PC-9 (cell line): ENCODE measurements at regions not wholly inside any gene's neighbourhood (a gene's known extent, or its start where the extent isn't known, plus 50 kb on each side); places are given as distances from the start of the nearest gene placed in this dataset.

Source experiments
- BruUV-seq: library from RNA; stranded (reverse); fragments of 400-500 nt; replicated peaks from 2 replicates; lab custom pipeline; 2021; lab: Mats Ljungman, UMichigan
- CTCF ChIA-PET: fragments of 300-600 bp; sonication (Branson Sonifier 250); formaldehyde crosslinking; loops from one replicate; lab custom pipeline; 2022; ENCODE audit warnings: antibody characterized with exemption; lab: Charles Lee
- POLR2A ChIA-PET: fragments of 300-600 bp; sonication (Branson Sonifier 250); formaldehyde crosslinking; loops from one replicate; lab custom pipeline; 2022; ENCODE audit warnings: antibody characterized with exemption; ENCODE audit not compliant: unreplicated experiment; lab: Charles Lee
- DNase-seq, 2 experiments: peaks; one replicate each; pipeline versions ENCODE4 v3.0.0 to v3.0.0-alpha.2; 2015 to 2022; ENCODE audit warnings: mixed read lengths in 1 of 2
- H2AFZ ChIP-seq: fragments of 200-600 bp; sonication (generic); 2 replicates; pipeline ENCODE4 v1.8.1; 2017; ENCODE audit warnings: antibody characterized with exemption
- H3F3A ChIP-seq: fragments of 200-600 bp; sonication (generic); 2 replicates; pipeline ENCODE4 v1.8.1; 2017; ENCODE audit warnings: antibody characterized with exemption, mild to moderate bottlenecking, low read depth; ENCODE audit not compliant: insufficient read depth
- H3K27ac ChIP-seq: fragments of 200-600 bp; sonication (generic); 2 replicates; pipeline ENCODE4 v1.6.1; 2016; ENCODE audit warnings: mixed run types
- H3K27me3 ChIP-seq: fragments of 200-600 bp; sonication (generic); 2 replicates; pipeline ENCODE4 v1.6.1; 2016; ENCODE audit warnings: low read depth, mixed run types; ENCODE audit not compliant: insufficient read depth
- H3K36me3 ChIP-seq: fragments of 200-600 bp; sonication (generic); 2 replicates; pipeline ENCODE4 v1.6.1; 2016; ENCODE audit warnings: low read depth, mixed run types
- H3K4me1 ChIP-seq: fragments of 200-600 bp; sonication (generic); replicated peaks from 2 replicates; pipeline ENCODE4 v1.6.1; 2016; ENCODE audit warnings: mixed run types; ENCODE audit not compliant: insufficient read depth
- H3K4me2 ChIP-seq: fragments of 200-600 bp; sonication (generic); 2 replicates; pipeline ENCODE4 v1.6.1; 2017; ENCODE audit warnings: mixed run types
- H3K4me3 ChIP-seq: fragments of 200-600 bp; sonication (generic); 2 replicates; pipeline ENCODE4 v1.6.1; 2016; ENCODE audit warnings: mixed run types
- H3K79me2 ChIP-seq: fragments of 200-600 bp; sonication (generic); 2 replicates; pipeline ENCODE4 v1.6.1; 2017; ENCODE audit warnings: low read depth, mixed run types
- H3K9me2 ChIP-seq: fragments of 200-600 bp; sonication (generic); 2 replicates; pipeline ENCODE4 v1.8.1; 2017; ENCODE audit warnings: mild to moderate bottlenecking; ENCODE audit not compliant: insufficient read depth
- H3K9me3 ChIP-seq: fragments of 200-600 bp; sonication (generic); 2 replicates; pipeline ENCODE4 v1.8.1; 2016; ENCODE audit warnings: low read depth; ENCODE audit not compliant: insufficient read depth
- H4K20me1 ChIP-seq: fragments of 200-600 bp; sonication (generic); 2 replicates; pipeline ENCODE4 v1.8.1; 2017; ENCODE audit not compliant: insufficient read depth
- EZH2 ChIP-seq: fragments of 200-600 bp; sonication (generic); IDR thresholded peaks from 2 replicates; pipeline ENCODE4 v1.8.0; 2017; ENCODE audit warnings: antibody characterized with exemption, low read depth
- intact Hi-C: fragments of 100-400 bp; cut with micrococcal nuclease; formaldehyde crosslinking; loops from one replicate; pipeline ENCODE4 v1.10.0; 2022; ENCODE audit not compliant: unreplicated experiment
- TF ChIP-seq, protein P1 (sequence below): fragments of 200-600 bp; sonication (generic); conservative IDR thresholded peaks from 2 replicates; pipeline ENCODE4 v1.6.1; 2017; ENCODE audit warnings: mixed run types, antibody characterized with exemption, mild to moderate bottlenecking, moderate library complexity

DNA sequence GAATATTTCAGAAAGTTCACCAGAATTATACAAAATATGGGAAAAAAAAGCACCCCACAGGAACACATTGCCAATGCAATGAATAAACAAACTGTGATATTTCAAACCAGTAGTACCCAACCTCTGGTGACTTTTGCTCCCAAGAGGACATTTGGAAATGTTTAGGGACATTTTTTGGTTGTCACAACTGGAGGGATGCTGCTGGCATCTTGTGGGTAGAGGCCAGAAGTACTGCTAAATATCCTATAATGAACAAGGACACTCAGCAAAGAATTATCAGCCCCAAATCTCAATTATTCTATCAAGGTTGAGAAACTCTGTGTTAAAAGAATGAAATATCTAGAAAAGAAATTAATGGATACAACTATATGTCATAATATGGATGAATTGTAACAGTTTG, 1334.4 kb upstream of the FLRT2 start:
- Histone ChIP-seq H3K27ac (no peak overlapping the region), H3K36me3 (no peaks in the 10 kb centered on the region), H3K4me3 (no peak overlapping the region), H3K4me2 (no peak overlapping the region), H3K27me3 (no peaks in the 10 kb centered on the region), H3K9me3 (no peaks in the 10 kb centered on the region), H3K4me1 (no peaks in the 10 kb centered on the region), H4K20me1 (no peaks in the 10 kb centered on the region), H2AFZ (no peak overlapping the region), H3K79me2 (no peaks in the 10 kb centered on the region), H3F3A (no peaks in the 10 kb centered on the region), H3K9me2 (no peaks in the 10 kb centered on the region)
- CTCF ChIA-PET = no interaction called here
- BruUV-seq = no TSS peak
- POLR2A ChIA-PET = no interaction called here
- TF ChIP-seq EZH2 = no peak
- TF ChIP-seq, protein P1, sequence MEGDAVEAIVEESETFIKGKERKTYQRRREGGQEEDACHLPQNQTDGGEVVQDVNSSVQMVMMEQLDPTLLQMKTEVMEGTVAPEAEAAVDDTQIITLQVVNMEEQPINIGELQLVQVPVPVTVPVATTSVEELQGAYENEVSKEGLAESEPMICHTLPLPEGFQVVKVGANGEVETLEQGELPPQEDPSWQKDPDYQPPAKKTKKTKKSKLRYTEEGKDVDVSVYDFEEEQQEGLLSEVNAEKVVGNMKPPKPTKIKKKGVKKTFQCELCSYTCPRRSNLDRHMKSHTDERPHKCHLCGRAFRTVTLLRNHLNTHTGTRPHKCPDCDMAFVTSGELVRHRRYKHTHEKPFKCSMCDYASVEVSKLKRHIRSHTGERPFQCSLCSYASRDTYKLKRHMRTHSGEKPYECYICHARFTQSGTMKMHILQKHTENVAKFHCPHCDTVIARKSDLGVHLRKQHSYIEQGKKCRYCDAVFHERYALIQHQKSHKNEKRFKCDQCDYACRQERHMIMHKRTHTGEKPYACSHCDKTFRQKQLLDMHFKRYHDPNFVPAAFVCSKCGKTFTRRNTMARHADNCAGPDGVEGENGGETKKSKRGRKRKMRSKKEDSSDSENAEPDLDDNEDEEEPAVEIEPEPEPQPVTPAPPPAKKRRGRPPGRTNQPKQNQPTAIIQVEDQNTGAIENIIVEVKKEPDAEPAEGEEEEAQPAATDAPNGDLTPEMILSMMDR = no peak
- intact Hi-C loops = no loop called here
- no peak for DNase-seq

- no peaks in the 10 kb centered on the region for H3K4me1 ChIP-seq
- no peak overlapping the region for H3K27ac ChIP-seq
- intact Hi-C loops = no loop called here
- H3K9me2 ChIP-seq = no peaks in the 10 kb centered on the region
- no peaks in the 10 kb centered on the region for H3K27me3 ChIP-seq
- no peaks in the 10 kb centered on the region for H3K36me3 ChIP-seq
- no peaks in the 10 kb centered on the region for H3K9me3 ChIP-seq
- CTCF ChIA-PET = no interaction called here
- BruUV-seq = no TSS peak
- no peaks in the 10 kb centered on the region for H3F3A ChIP-seq
- H4K20me1 ChIP-seq = no peaks in the 10 kb centered on the region
- TF ChIP-seq EZH2 = no peak
- TF ChIP-seq, protein P1 = no peak
- H3K4me2 ChIP-seq = no peak overlapping the region
- no peaks in the 10 kb centered on the region for H3K79me2 ChIP-seq
- H2AFZ ChIP-seq = no peak overlapping the region
- DNase-seq = no peak
- no peak overlapping the region for H3K4me3 ChIP-seq
- POLR2A ChIA-PET = no interaction called here
Observed at GRCh38 chr14:84197704-84198103, 1332.2 kb upstream of the FLRT2 start.

- BruUV-seq = no TSS peak
- intact Hi-C loops = no loop called here
- no peaks in the 10 kb centered on the region for H4K20me1 ChIP-seq
- no peaks in the 10 kb centered on the region for H3K36me3 ChIP-seq
- ChIA-PET POLR2A (no interaction called here), CTCF (no interaction called here)
- H3K4me2 ChIP-seq = no peak overlapping the region
- no peak overlapping the region for H2AFZ ChIP-seq
- no peak overlapping the region for H3K27ac ChIP-seq
- H3K9me2 ChIP-seq = no peaks in the 10 kb centered on the region
- DNase-seq = no peak
- no peaks in the 10 kb centered on the region for H3K4me1 ChIP-seq
- H3K79me2 ChIP-seq = no peaks in the 10 kb centered on the region
- H3F3A ChIP-seq = no peaks in the 10 kb centered on the region
- H3K9me3 ChIP-seq = no peaks in the 10 kb centered on the region
- H3K27me3 ChIP-seq = no peaks in the 10 kb centered on the region
- TF ChIP-seq, protein P1 = no peak
- TF ChIP-seq EZH2 = no peak
- no peak overlapping the region for H3K4me3 ChIP-seq
Observed at GRCh38 chr14:84202486-84202885, 1327.5 kb upstream of the FLRT2 start.
